ENCODE measurements at regions not wholly inside any gene's neighbourhood (a gene's known extent, or its start where the extent isn't known, plus 50 kb on each side); places are given as distances from the start of the nearest gene placed in this dataset.

- DNase-seq: no peak
These were observed 164.6 kb upstream of the RALGAPA2 start for GRCh38 chr20:20877079-20877478.

DNA sequence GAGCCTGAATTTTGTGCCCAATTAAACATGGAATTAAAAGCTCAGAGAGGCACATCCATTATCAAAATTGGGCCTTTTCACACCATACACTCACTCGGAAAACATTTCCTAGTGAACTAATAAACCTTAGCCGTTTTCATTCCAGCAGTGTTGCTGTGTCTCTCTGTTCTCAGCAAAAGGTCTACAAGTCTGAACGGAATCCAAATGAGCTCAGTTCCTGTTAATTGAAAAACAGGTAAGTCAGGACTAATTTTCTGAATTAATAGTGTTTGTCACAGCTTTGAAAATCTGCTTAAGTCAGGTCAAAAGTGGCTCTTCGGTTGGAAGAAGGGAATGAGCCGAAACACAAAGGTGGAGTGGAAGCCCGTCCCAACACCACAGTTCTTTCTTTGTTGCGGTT is 163.3 kb upstream of the RALGAPA2 start:
- DNase-seq: no peak

DNA sequence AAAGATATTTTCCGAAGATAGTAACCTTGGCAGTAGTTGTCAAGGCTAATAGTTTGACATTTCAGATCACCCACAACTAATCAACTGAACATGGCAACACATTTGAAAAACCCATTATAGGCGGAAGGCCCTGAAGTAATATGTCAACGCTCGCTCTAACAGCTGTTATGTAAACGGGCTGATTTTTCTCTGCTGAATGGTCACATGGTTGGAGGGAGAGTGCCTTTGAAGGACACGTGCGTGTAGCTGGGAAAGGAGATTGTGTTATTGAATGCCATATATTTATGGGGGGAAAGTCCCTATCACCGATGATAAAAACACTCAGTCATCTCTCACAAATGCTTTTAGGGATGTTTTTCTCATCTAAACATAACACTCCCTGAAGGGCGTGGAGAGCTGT is 160.0 kb upstream of the RALGAPA2 start:
- no peak for DNase-seq

DNA sequence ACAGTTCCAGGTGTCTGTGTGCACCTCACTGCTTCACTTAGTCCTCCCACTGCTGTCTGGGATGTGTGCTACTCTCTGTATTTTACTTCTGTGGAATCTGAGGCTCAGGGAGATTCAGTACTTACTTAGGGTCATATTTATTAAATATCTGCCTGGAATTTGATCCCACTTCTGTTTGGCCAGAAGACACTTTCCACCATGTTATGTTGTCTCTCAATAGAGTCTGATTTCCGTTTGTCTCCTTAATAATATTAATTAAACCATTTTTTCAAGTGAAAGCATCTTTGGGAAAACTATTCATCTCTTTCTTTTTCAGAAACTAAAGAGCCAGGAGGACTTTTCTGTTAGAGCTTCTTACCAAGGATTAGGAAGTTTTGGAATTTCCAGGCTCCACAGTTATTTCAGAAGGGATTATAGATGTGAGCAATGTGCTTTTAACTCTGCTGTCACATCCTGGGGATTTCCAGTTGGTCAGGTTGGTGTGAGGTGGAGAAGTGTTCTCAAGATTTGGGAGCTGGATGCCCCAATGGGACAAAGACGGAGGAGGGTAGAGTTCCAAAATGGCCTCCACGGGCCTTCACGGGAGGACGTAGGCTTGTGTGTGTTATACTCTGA is 156.8 kb upstream of the RALGAPA2 start:
- no peak for DNase-seq

- DNase-seq: no peak
These were observed 152.1 kb upstream of the RALGAPA2 start for GRCh38 chr20:20864351-20865096.

GRCh38 chr20:20860078-20860806 is 147.8 kb upstream of the RALGAPA2 start:
- DNase-seq: peak; percentile 86

DNA sequence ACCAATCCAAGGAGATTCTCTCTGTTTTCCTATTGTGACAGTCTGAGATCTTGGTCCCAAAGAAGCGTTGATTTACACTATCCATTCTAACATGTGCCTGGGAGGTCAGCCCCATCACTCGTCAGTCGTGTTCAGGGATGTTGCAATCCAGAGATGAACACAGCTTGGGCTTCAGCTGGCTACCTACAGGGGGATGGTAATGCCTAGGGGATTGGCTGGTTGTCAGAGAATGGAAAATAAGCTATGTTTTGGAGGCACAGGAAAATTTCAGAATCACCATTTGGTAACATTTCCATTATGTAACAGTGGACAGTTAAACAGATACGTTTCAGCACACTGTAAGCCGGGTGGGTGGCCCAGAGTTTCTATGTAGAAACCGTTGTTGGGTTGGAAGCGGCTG is 147.1 kb upstream of the RALGAPA2 start:
- no peak for DNase-seq

GRCh38 chr20:20856956-20857355 is 144.5 kb upstream of the RALGAPA2 start:
- DNase-seq: no peak

- DNase-seq: no peak
These were observed 143.9 kb upstream of the RALGAPA2 start for GRCh38 chr20:20856306-20856705.

DNA sequence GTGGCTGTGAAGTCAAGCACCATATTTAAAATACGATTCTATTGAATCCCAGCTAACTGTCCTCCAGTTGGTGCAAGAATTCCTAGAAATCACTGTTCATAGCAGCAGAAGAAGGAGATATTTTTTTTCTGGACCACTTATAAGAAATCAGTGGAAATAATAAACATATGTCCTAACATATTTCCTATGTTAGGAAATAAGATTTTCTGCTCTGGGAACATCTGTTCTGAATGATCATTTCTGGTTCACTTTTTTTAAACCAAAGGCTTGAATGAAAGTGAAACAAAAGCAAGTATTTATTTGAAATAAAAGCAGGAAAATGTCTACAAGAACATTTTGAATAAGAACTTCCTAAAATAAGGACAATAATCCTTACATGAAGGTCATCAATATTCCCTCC is 138.9 kb upstream of the RALGAPA2 start:
- DNase-seq: no peak

GRCh38 chr20:20850407-20850806 is 138.0 kb upstream of the RALGAPA2 start:
- no peak for DNase-seq

DNA sequence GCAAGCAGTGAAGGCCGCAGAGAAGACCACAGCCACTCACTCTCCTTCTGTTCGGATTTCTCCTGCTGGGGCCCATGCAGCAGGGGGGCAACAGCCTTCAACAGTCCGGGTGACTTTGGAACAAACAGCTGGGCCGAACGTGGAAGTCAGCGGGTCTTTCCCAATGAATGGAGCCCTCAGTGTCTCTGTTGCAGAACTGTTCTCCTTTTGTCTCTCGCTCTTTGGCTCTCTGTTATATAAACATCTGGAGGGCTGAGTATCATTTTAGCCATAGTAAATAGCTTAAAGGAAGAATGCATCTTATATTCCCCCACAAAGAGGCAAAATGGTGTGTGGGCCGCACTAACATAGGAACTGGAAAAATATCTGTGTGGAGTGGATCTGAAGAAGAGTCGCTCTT is 136.7 kb upstream of the RALGAPA2 start:
- no peak for DNase-seq

- no peak for DNase-seq
These were observed 135.4 kb upstream of the RALGAPA2 start for GRCh38 chr20:20847814-20848213.

DNA sequence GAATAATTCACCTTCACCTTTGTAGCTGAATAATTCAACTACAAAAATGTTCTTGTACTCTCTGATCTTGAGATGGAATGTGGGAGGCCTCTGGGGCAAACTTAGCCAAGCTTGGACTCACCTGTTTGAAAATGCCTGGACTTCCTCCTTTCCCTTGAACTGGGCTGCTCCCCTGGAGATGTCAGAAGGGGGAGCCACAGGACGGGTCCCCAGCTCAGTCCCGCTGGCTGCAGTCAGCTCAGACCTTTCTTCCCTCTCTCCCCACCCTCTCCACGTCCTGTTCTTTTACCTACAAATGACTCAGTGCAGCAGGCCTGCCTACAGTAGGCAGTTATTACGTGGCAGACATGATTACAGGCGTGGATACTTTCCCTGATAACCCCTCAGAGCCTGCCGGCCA is 131.5 kb upstream of the RALGAPA2 start:
- no peak for DNase-seq

- DNase-seq: no peak
These were observed 127.3 kb upstream of the RALGAPA2 start for GRCh38 chr20:20839771-20840170.

DNA sequence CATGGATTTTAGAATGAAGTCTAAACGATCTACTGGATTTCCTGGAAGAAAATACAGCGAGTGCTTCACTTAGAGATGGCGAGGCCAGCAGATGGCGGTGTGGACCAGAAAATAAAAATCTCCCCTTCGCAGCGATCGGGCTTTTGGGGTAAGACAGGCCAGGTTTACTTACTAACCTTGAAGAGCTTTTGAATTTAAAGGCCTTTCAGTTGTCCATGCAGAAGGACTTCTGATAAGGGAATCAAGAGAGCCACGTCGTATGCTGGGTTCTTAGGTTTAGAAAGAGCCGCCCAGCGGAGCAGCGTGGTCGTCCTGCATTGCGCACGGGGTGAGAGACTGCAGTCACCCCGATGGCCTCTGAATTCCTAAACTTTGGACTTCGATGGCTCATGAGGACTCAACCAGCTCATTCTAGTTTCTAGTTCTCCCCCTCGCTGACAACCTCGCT is 125.2 kb upstream of the RALGAPA2 start:
- peak; percentile 33 for DNase-seq

GRCh38 chr20:20836836-20837235 is 124.4 kb upstream of the RALGAPA2 start:
- no peak for DNase-seq

DNA sequence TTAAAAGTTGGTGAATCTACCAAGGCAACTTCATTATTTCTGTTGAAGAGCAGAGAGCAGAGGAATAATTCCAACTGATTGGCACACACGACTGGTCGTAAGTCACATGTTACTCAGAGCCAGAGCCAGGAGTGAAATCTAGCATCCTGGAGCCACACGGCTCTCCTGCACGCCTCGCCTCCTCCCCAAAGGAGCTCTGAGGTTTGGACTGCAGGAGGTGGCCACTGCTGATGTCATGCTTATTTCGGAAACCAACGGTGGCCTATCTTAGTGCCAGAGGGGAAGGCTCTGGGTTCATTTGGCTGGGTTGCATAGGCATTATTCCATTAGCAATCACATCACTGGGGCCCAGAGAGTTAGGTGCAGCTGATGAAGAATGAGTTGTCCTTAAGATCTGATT is 123.5 kb upstream of the RALGAPA2 start:
- DNase-seq: no peak

DNA sequence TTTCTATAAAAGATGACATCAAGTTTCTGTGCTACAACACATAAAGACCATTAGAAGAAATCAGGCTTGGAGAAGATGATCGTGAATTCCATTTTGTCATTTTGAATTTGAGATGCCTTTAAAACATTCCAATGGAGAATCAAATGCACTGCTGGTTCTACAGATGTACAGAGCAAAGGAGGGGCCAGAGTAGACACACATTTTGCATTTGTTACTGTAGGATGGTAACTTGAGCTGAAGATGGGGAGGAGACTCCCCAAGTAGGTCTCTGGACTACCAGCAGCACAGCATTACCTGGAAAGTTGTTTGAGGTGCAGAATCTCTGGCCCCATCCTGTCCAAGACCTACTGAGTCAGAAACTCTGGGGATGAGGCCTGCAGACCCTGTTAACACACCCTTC is 121.6 kb upstream of the RALGAPA2 start:
- DNase-seq: no peak

GRCh38 chr20:20832715-20833114 is 120.3 kb upstream of the RALGAPA2 start:
- no peak for DNase-seq

GRCh38 chr20:20831794-20832193 is 119.3 kb upstream of the RALGAPA2 start:
- DNase-seq: no peak

GRCh38 chr20:20829681-20830080 is 117.2 kb upstream of the RALGAPA2 start:
- no peak for DNase-seq

- no peak for DNase-seq
These were observed 115.7 kb upstream of the RALGAPA2 start for GRCh38 chr20:20827992-20828597.

All from EL (cell line).